K562 (cell line): ENCODE measurements at regions not wholly inside any gene's neighbourhood (a gene's known extent, or its start where the extent isn't known, plus 50 kb on each side); places are given as distances from the start of the nearest gene placed in this dataset.

Source experiments
- ATF3 ChIP-seq, 2 experiments: fragments of 450-650 bp in 1 of 2; sonication (generic) in 1 of 2; formaldehyde crosslinking in 1 of 2; IDR thresholded peaks in 1 of 2; conservative IDR thresholded peaks in 1 of 2; 2 replicates each; pipeline versions ENCODE4 v1.6.1 to v1.8.1; 2016 to 2023; ENCODE audit warnings: mild to moderate bottlenecking in 2 of 2, moderate library complexity in 2 of 2, inconsistent platforms in 1 of 2, missing genetic modification reagents in 1 of 2
- CREBBP ChIP-seq: IDR thresholded peaks from one replicate; pipeline ENCODE4 v1.6.1; 2012; ENCODE audit warnings: low read depth, mild to moderate bottlenecking, control low read depth, inconsistent platforms, low read length
- CREM ChIP-seq: IDR thresholded peaks from 2 replicates; pipeline ENCODE4 v1.6.1; 2014; ENCODE audit warnings: antibody characterized with exemption, low read depth
- CTBP1 ChIP-seq: fragments of 450-650 bp; IDR thresholded peaks from 2 replicates; pipeline ENCODE4 v1.6.1; 2016; ENCODE audit warnings: borderline replicate concordance
- EGR1 ChIP-seq: fragments of 450-650 bp; conservative IDR thresholded peaks from 2 replicates; pipeline ENCODE4 v1.6.1; 2017; ENCODE audit warnings: mild to moderate bottlenecking
- ELK1 ChIP-seq: sonication (generic); formaldehyde crosslinking; IDR thresholded peaks from 2 replicates; pipeline ENCODE4 v1.8.1; 2022; ENCODE audit warnings: missing genetic modification reagents
- EP300 ChIP-seq: IDR thresholded peaks from 2 replicates; pipeline ENCODE4 v1.6.1; 2012; ENCODE audit warnings: low read length, improper control_type of control experiment
- ESRRA ChIP-seq: fragments of 450-650 bp; IDR thresholded peaks from 2 replicates; pipeline ENCODE4 v1.6.1; 2014; ENCODE audit warnings: low read depth, mild to moderate bottlenecking, moderate library complexity, borderline replicate concordance
- FOSL1 ChIP-seq: fragments of 200-800 bp; sonication (Bioruptor generic); conservative IDR thresholded peaks from 2 replicates; pipeline ENCODE4 v1.6.1; 2016; ENCODE audit warnings: missing genetic modification characterization, missing compliant biosample characterization
- FUS ChIP-seq: fragments of 200-400 bp; formaldehyde crosslinking; optimal IDR thresholded peaks from 2 replicates; pipeline ENCODE3; 2017; ENCODE audit warnings: low read depth, low read length
- GABPB1 ChIP-seq: sonication (generic); formaldehyde crosslinking; IDR thresholded peaks from 2 replicates; pipeline ENCODE4 v1.8.0; 2022; ENCODE audit warnings: mild to moderate bottlenecking, missing genetic modification reagents
- JUN ChIP-seq, 2 experiments: sonication (generic) in 1 of 2; formaldehyde crosslinking in 1 of 2; IDR thresholded peaks; 2 replicates each; pipeline versions ENCODE4 v1.6.1 to v1.8.0; 2012 to 2022; ENCODE audit warnings: borderline replicate concordance in 2 of 2, mild to moderate bottlenecking in 2 of 2, improper control_type of control experiment in 1 of 2, low read depth in 1 of 2, low read length in 1 of 2, missing genetic modification reagents in 1 of 2
- JUND ChIP-seq, 2 experiments: IDR thresholded peaks; 2 replicates in 1 of 2; 3 replicates in 1 of 2; pipeline ENCODE4 v1.6.1; 2011; ENCODE audit warnings: borderline replicate concordance in 2 of 2, low read depth in 2 of 2, low read length in 2 of 2, improper control_type of control experiment in 1 of 2, missing biosample characterization in 1 of 2, missing genetic modification characterization in 1 of 2, missing genetic modification reagents in 1 of 2
- LEF1 ChIP-seq: fragments of 450-650 bp; IDR thresholded peaks from 2 replicates; pipeline ENCODE4 v1.6.1; 2016; ENCODE audit warnings: mild to moderate bottlenecking
- NFIC ChIP-seq: fragments of 450-650 bp; IDR thresholded peaks from 2 replicates; pipeline ENCODE4 v1.6.1; 2017; ENCODE audit warnings: mild to moderate bottlenecking, inconsistent platforms
- PURB ChIP-seq: sonication (generic); formaldehyde crosslinking; IDR thresholded peaks from 2 replicates; pipeline ENCODE4 v1.9.0; 2021; ENCODE audit warnings: low read depth, mild to moderate bottlenecking, missing genetic modification reagents
- TBL1XR1 ChIP-seq, 2 experiments: IDR thresholded peaks; 2 replicates each; pipeline ENCODE4 v1.6.1; 2012; ENCODE audit warnings: improper control_type of control experiment in 2 of 2, low read length in 2 of 2, mild to moderate bottlenecking in 1 of 2
- TCF7 ChIP-seq: sonication (generic); IDR thresholded peaks from 2 replicates; pipeline ENCODE4 v1.6.1; 2016; ENCODE audit warnings: antibody characterized with exemption, borderline replicate concordance
- TEAD4 ChIP-seq, 2 experiments: sonication (generic) in 1 of 2; formaldehyde crosslinking in 1 of 2; IDR thresholded peaks; 2 replicates each; pipeline versions ENCODE4 v1.6.1 to v1.8.0; 2012 to 2022; ENCODE audit warnings: borderline replicate concordance in 1 of 2, inconsistent platforms in 1 of 2, low read length in 1 of 2, mild to moderate bottlenecking in 1 of 2, missing genetic modification reagents in 1 of 2
- YBX1 ChIP-seq: fragments of 450-650 bp; IDR thresholded peaks from 2 replicates; pipeline ENCODE4 v1.7.1; 2016; ENCODE audit warnings: mild to moderate bottlenecking
- ZBTB12 ChIP-seq: fragments of 250-450 bp; sonication (Bioruptor Pico); IDR thresholded peaks from 2 replicates; pipeline ENCODE4 v1.4.0; 2020
- ZBTB26 ChIP-seq: fragments of 450-650 bp; formaldehyde crosslinking; IDR thresholded peaks from 2 replicates; pipeline ENCODE4 v1.4.0; 2022; ENCODE audit warnings: missing genetic modification characterization
- ZNF316 ChIP-seq: fragments of 450-650 bp; IDR thresholded peaks from 2 replicates; pipeline ENCODE4 v1.6.1; 2016
- ZNF444 ChIP-seq: fragments of 250-450 bp; sonication (Bioruptor Pico); IDR thresholded peaks from 2 replicates; pipeline ENCODE4 v1.4.0; 2020; ENCODE audit warnings: mild to moderate bottlenecking, moderate library complexity

GRCh38 chr5:74326571-74327338 lies 313.8 kb downstream of the ENC1 start (continued):
- TF ChIP-seq PURB (CRISPR knock-in tag) = no peak
- TF ChIP-seq CREM = no peak
- TF ChIP-seq CTBP1 = peak; percentile 67
- no peak for TF ChIP-seq ZNF316
- no peak for TF ChIP-seq YBX1
- TF ChIP-seq FOSL1 (tag) = peak; percentile 92
- no peak for TF ChIP-seq ZBTB12 (CRISPR knock-in tag)
- TF ChIP-seq ATF3 (IDR thresholded peaks at IDR 0.05) = peak; percentile 62; the same call in 1 of the 2 replicates
- TF ChIP-seq ATF3 (CRISPR knock-in tag; conservative IDR thresholded peaks at IDR 0.05) = no peak
- peak; percentile 68; the same call in 1 of the 2 replicates for TF ChIP-seq ESRRA
- TF ChIP-seq TEAD4 (IDR thresholded peaks at IDR 0.05; ENCODE audit: low read length) = peak; percentile 51; the same call in 1 of the 2 replicates
- TF ChIP-seq TEAD4 (CRISPR knock-in tag; IDR thresholded peaks at IDR 0.05; ENCODE audit: borderline replicate concordance) = no peak
- TF ChIP-seq EP300 = 0 out of 2 replicates have a peak, but pooled peaks have one; percentile 17
- TF ChIP-seq EGR1 = peak; percentile 36; the same call in 1 of the 2 replicates
- TF ChIP-seq TCF7 = peak; percentile 95
- peak; percentile 88 for TF ChIP-seq NFIC
- TF ChIP-seq FUS = no peak
- TF ChIP-seq ELK1 = no peak
- no peak for TF ChIP-seq CREBBP
- TF ChIP-seq JUND (IDR thresholded peaks at IDR 0.05; ENCODE audit: borderline replicate concordance, low read depth, low read length) = peak; percentile 93
- TF ChIP-seq JUND (tag; IDR thresholded peaks at IDR 0.05; ENCODE audit: borderline replicate concordance, low read depth, low read length) = peak; percentile 86; the same call in 2 of the 3 replicates
- peak; percentile 90 for TF ChIP-seq LEF1
- TF ChIP-seq ZNF444 = no peak
- TF ChIP-seq TBL1XR1 (IDR thresholded peaks at IDR 0.05; ENCODE audit: low read length in 2 of 2) = peak in 1 of 2 experiments; percentile 46; a peak in 1 of 4 replicates
- no peak for TF ChIP-seq ZBTB26 (CRISPR knock-in tag)
- TF ChIP-seq GABPB1 = 0 out of 2 replicates have a peak, but pooled peaks have one; percentile 41
- TF ChIP-seq JUN (IDR thresholded peaks at IDR 0.05; ENCODE audit: borderline replicate concordance, low read depth, low read length) = peak; percentile 74
- peak; percentile 38; the same call in 1 of the 2 replicates for TF ChIP-seq JUN (CRISPR knock-in tag; IDR thresholded peaks at IDR 0.05; ENCODE audit: borderline replicate concordance)
